ENCODE measurements at regions not wholly inside any gene's neighbourhood (a gene's known extent, or its start where the extent isn't known, plus 50 kb on each side); places are given as distances from the start of the nearest gene placed in this dataset.

DNA sequence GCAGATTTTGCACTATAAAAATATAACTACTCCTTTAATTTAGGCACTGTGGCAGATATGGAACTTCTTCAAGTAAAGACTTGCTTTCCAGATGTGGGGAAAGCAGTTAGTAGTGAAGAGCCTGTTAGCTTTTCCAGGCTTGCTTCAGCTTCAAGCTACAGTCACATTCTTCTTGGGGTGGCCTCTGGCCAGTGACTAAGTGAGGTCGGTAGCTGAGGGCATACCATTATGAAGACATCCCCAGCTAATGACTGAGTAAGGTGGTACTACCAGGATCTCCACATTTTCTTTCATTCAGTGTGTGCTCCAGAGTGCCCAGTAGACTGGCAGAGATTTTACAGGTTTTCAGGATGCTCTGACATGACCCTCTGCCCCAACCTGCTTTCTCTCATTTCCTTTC lies 167.1 kb upstream of the KIF2B start:
- TF ChIP-seq CTCF (conservative IDR thresholded peaks at IDR 0.05; ENCODE audit: low read depth, low read length) (no peak), EZH2 (IDR thresholded peaks at IDR 0.05; ENCODE audit: borderline replicate concordance, low read depth, low read length, poor library complexity, severe bottlenecking) (no peak)

Measured in A673 (cell line).